Fibroblast of skin of left quadriceps (primary cell): ENCODE measurements at regions not wholly inside any gene's neighbourhood (a gene's known extent, or its start where the extent isn't known, plus 50 kb on each side); places are given as distances from the start of the nearest gene placed in this dataset.

ENCODE experiments used
- DNase-seq, 2 experiments: peaks; one replicate each; pipeline ENCODE4 v3.0.0-alpha.2; 2013; ENCODE audit warnings: low read depth in 2 of 2

- DNase-seq = no peak
These were observed 410.0 kb upstream of the JAG1 start for GRCh38 chr20:11083841-11084240.

- no peak for DNase-seq
These were observed 410.7 kb upstream of the JAG1 start for GRCh38 chr20:11084508-11084907.

GRCh38 chr20:11086970-11087369 lies 413.2 kb upstream of the JAG1 start:
- DNase-seq = no peak

- DNase-seq = no peak
These were observed 417.0 kb upstream of the JAG1 start for GRCh38 chr20:11090751-11091150.

GRCh38 chr20:11091511-11091910 lies 417.7 kb upstream of the JAG1 start:
- peak in 1 of 2 experiments; percentile 24 for DNase-seq

GRCh38 chr20:11092151-11092550 lies 418.4 kb upstream of the JAG1 start:
- peak; percentile 29 to 35 for DNase-seq

- DNase-seq = no peak
These were observed 420.4 kb upstream of the JAG1 start for GRCh38 chr20:11094196-11094595.

GRCh38 chr20:11094711-11095110 lies 420.9 kb upstream of the JAG1 start:
- DNase-seq = no peak

- DNase-seq = no peak
These were observed 425.1 kb upstream of the JAG1 start for GRCh38 chr20:11098888-11099287.

- no peak for DNase-seq
These were observed 427.4 kb upstream of the JAG1 start for GRCh38 chr20:11101243-11101642.

- DNase-seq = no peak
These were observed 427.9 kb upstream of the JAG1 start for GRCh38 chr20:11101696-11102095.

GRCh38 chr20:11103866-11104265 lies 430.1 kb upstream of the JAG1 start:
- no peak for DNase-seq

GRCh38 chr20:11108102-11108810 lies 434.5 kb upstream of the JAG1 start:
- no peak for DNase-seq

GRCh38 chr20:11110535-11110934 lies 436.7 kb upstream of the JAG1 start:
- no peak for DNase-seq

- DNase-seq = no peak
These were observed 437.4 kb upstream of the JAG1 start for GRCh38 chr20:11111191-11111590.

GRCh38 chr20:11112832-11113231 lies 439.0 kb upstream of the JAG1 start:
- no peak for DNase-seq

GRCh38 chr20:11114382-11114781 lies 440.6 kb upstream of the JAG1 start:
- no peak for DNase-seq

- DNase-seq = no peak
These were observed 444.2 kb upstream of the JAG1 start for GRCh38 chr20:11117808-11118528.

GRCh38 chr20:11118802-11119380 lies 445.1 kb upstream of the JAG1 start:
- no peak for DNase-seq

GRCh38 chr20:11119573-11119972 lies 445.8 kb upstream of the JAG1 start:
- no peak for DNase-seq

- no peak for DNase-seq
These were observed 446.6 kb upstream of the JAG1 start for GRCh38 chr20:11120431-11120830.

GRCh38 chr20:11124849-11125505 lies 451.2 kb upstream of the JAG1 start:
- no peak for DNase-seq
